C4-2B (cell line): ENCODE measurements at regions not wholly inside any gene's neighbourhood (a gene's known extent, or its start where the extent isn't known, plus 50 kb on each side); places are given as distances from the start of the nearest gene placed in this dataset.

Source experiments
- H3K27ac ChIP-seq: fragments of 450-650 bp; 2 replicates; pipeline ENCODE4 v1.5.1; 2017
- CTCF ChIP-seq: fragments of 450-650 bp; conservative IDR thresholded peaks from 2 replicates; pipeline ENCODE4 v1.5.1; 2017; ENCODE audit warnings: mild to moderate bottlenecking
- ZFX ChIP-seq: fragments of 450-650 bp; IDR thresholded peaks from 2 replicates; pipeline ENCODE4 v1.6.1; 2017

GRCh38 chr15:26113296-26113695, 250.2 kb upstream of the ATP10A start:
- no peak overlapping the region for H3K27ac ChIP-seq
- TF ChIP-seq ZFX (no peak), CTCF (no peak)

- TF ChIP-seq CTCF, result no peak
Measured at GRCh38 chr15:26109203-26109602, 246.1 kb upstream of the ATP10A start.

GRCh38 chr15:26106556-26106955, 243.4 kb upstream of the ATP10A start:
- TF ChIP-seq ZFX (no peak), CTCF (no peak)
- H3K27ac ChIP-seq, result no peak overlapping the region

More at GRCh38 chr15:26109203-26109602, 246.1 kb upstream of the ATP10A start:
- no peak overlapping the region for H3K27ac ChIP-seq

- H3K27ac ChIP-seq, result no peak overlapping the region
- no peak for TF ChIP-seq ZFX
- TF ChIP-seq CTCF, result no peak
Measured at GRCh38 chr15:26103002-26103404, 239.9 kb upstream of the ATP10A start.

- no peak overlapping the region for H3K27ac ChIP-seq
- no peak for TF ChIP-seq CTCF
Measured at GRCh38 chr15:26102365-26102764, 239.2 kb upstream of the ATP10A start.

- TF ChIP-seq CTCF, result no peak
- no peak overlapping the region for H3K27ac ChIP-seq
Measured at GRCh38 chr15:26101443-26101842, 238.3 kb upstream of the ATP10A start.

- H3K27ac ChIP-seq, result no peak overlapping the region
- no peak for TF ChIP-seq CTCF
- no peak for TF ChIP-seq ZFX
Measured at GRCh38 chr15:26098801-26099200, 235.7 kb upstream of the ATP10A start.
